Endothelial cell (in vitro differentiated cells): ENCODE measurements at regions not wholly inside any gene's neighbourhood (a gene's known extent, or its start where the extent isn't known, plus 50 kb on each side); places are given as distances from the start of the nearest gene placed in this dataset.

Experiments
- DNase-seq: peaks from one replicate; pipeline ENCODE4 v3.0.0; 2021; ENCODE audit warnings: low spot score
- H3K27ac Mint-ChIP-seq: one replicate; pipeline ENCODE4 v1.8.0; 2021; ENCODE audit warnings: mixed read lengths, inconsistent platforms; ENCODE audit not compliant: unreplicated experiment
- H3K27me3 Mint-ChIP-seq: one replicate; pipeline ENCODE4 v1.8.0; 2021; ENCODE audit warnings: mild to moderate bottlenecking, moderate library complexity, mixed read lengths, inconsistent platforms; ENCODE audit not compliant: unreplicated experiment
- H3K36me3 Mint-ChIP-seq: one replicate; pipeline ENCODE4 v1.8.0; 2021; ENCODE audit warnings: mild to moderate bottlenecking, low read depth, mixed read lengths, inconsistent platforms; ENCODE audit not compliant: unreplicated experiment
- H3K4me1 Mint-ChIP-seq: one replicate; pipeline ENCODE4 v1.8.0; 2021; ENCODE audit warnings: mild to moderate bottlenecking, mixed read lengths, inconsistent platforms; ENCODE audit not compliant: unreplicated experiment
- H3K4me3 Mint-ChIP-seq: one replicate; pipeline ENCODE4 v1.8.0; 2021; ENCODE audit warnings: mild to moderate bottlenecking, mixed read lengths, inconsistent platforms; ENCODE audit not compliant: unreplicated experiment
- H3K9me3 Mint-ChIP-seq: one replicate; pipeline ENCODE4 v1.8.0; 2021; ENCODE audit warnings: mixed read lengths, inconsistent platforms; ENCODE audit not compliant: unreplicated experiment
- TF ChIP-seq, protein P1 (sequence below): fragments of 200-600 bp; sonication (generic); IDR thresholded peaks from one replicate; pipeline ENCODE4 v1.5.0; 2021; ENCODE audit warnings: antibody characterized with exemption; ENCODE audit not compliant: unreplicated experiment

DNA sequence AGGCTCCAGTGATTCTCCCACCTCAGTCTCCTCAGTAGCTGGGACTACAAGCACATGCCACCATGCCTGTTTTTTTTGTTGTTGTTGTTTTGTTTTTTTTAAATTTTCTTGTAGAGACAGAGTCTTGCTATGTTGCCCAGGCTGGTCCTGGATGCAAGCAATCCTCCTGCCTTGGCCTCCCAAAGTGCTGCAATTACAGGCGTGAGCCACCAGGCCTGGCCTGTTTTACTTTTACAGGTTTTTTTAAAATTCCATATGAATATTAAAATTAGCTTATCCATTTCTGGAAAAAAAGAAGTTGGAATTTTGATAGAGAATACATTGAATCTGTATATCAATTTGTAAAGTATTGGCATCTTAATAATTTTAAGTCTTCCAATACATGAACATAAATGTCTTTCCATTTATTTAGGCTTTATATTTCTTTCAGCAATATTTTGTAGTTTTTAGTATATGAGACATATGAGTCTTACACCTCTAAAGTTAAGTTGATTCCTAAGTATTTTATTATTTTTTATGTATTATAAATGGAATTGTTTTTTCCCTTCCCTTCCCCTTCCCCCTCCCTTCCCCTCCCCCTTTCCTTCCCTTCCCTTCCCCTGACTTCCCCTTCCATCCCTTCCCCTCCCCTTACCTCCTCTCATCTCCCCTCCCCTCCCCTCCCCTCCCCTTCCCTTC lies 323.5 kb upstream of the SALL1 start:
- no peaks in the 10 kb centered on the region for H3K27me3 Mint-ChIP-seq
- TF ChIP-seq, protein P1, sequence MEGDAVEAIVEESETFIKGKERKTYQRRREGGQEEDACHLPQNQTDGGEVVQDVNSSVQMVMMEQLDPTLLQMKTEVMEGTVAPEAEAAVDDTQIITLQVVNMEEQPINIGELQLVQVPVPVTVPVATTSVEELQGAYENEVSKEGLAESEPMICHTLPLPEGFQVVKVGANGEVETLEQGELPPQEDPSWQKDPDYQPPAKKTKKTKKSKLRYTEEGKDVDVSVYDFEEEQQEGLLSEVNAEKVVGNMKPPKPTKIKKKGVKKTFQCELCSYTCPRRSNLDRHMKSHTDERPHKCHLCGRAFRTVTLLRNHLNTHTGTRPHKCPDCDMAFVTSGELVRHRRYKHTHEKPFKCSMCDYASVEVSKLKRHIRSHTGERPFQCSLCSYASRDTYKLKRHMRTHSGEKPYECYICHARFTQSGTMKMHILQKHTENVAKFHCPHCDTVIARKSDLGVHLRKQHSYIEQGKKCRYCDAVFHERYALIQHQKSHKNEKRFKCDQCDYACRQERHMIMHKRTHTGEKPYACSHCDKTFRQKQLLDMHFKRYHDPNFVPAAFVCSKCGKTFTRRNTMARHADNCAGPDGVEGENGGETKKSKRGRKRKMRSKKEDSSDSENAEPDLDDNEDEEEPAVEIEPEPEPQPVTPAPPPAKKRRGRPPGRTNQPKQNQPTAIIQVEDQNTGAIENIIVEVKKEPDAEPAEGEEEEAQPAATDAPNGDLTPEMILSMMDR = no peak
- H3K4me1 Mint-ChIP-seq = no peaks in the 10 kb centered on the region
- no peaks in the 10 kb centered on the region for H3K36me3 Mint-ChIP-seq
- no peak overlapping the region for H3K4me3 Mint-ChIP-seq
- H3K9me3 Mint-ChIP-seq = no peaks in the 10 kb centered on the region
- no peak overlapping the region for H3K27ac Mint-ChIP-seq
- DNase-seq = no peak

DNA sequence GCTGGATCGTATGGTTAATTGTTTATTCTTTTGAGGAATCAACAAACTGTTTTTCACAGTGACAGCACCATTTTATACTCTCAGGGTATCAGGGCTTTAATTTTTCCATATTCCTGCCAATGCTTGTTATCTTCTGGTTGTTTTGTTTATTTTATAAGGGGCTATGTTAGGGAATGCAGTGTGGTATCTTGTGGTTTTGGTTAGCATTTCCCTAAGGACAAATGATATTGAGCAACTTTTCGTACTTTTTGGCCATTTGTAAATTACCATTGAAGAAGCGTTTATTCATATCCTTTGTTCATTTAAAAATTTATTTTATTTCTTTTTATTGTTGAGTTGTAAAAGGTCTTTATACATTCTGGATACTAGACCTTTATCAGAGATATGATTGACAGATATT lies 322.0 kb upstream of the SALL1 start:
- Mint-ChIP-seq H3K4me3 (no peak overlapping the region), H3K4me1 (no peaks in the 10 kb centered on the region), H3K27ac (no peak overlapping the region), H3K36me3 (no peaks in the 10 kb centered on the region), H3K9me3 (no peaks in the 10 kb centered on the region), H3K27me3 (no peaks in the 10 kb centered on the region)
- TF ChIP-seq, protein P1 = no peak
- no peak for DNase-seq

DNA sequence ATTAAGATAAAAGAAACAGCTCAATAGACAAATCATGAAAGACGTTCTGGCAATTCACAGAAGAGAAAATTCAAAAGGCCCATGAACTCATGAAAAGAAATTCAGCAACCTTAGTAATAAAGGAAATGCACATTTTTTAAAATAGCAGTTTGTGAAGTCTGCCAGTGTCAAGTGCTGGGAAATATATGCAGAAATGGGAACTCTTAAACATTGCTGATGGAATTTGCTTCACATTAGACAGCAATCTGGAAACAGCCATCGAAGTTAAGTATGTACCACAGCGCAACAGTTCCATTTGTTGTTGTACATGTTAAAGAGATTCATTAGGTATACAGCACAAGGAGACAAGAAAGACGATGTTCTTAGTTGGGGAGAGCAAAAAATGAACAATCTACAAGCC lies 319.4 kb upstream of the SALL1 start:
- no peak overlapping the region for H3K4me3 Mint-ChIP-seq
- H3K27ac Mint-ChIP-seq = no peak overlapping the region
- no peaks in the 10 kb centered on the region for H3K4me1 Mint-ChIP-seq
- no peak for DNase-seq
- TF ChIP-seq, protein P1 = no peak
- H3K27me3 Mint-ChIP-seq = no peaks in the 10 kb centered on the region
- no peaks in the 10 kb centered on the region for H3K36me3 Mint-ChIP-seq
- H3K9me3 Mint-ChIP-seq = no peaks in the 10 kb centered on the region

DNA sequence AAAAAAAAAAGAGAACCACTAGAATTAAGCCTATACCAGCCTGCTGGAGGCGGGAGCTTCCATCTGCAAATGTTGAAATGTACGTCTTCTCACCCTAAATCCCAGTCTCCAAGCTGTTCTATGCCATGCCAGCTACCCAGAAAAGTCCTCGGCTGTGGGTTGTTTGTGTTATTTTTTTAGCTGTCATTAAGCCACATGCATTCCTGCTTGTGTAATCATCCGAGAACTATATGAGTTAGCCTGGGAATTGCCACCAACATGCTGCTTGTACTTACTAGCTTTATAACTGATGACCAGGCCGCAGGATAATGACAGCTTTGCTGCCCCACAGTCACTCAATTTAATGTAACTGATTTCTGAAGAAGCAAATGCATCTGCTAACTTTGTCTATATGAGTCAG lies 313.9 kb upstream of the SALL1 start:
- Mint-ChIP-seq H3K27me3 (no peaks in the 10 kb centered on the region), H3K4me3 (no peak overlapping the region), H3K4me1 (peaks cover 11% of the 10 kb centered on the region), H3K36me3 (no peaks in the 10 kb centered on the region), H3K9me3 (no peaks in the 10 kb centered on the region), H3K27ac (no peak overlapping the region)
- TF ChIP-seq, protein P1 = no peak
- no peak for DNase-seq

DNA sequence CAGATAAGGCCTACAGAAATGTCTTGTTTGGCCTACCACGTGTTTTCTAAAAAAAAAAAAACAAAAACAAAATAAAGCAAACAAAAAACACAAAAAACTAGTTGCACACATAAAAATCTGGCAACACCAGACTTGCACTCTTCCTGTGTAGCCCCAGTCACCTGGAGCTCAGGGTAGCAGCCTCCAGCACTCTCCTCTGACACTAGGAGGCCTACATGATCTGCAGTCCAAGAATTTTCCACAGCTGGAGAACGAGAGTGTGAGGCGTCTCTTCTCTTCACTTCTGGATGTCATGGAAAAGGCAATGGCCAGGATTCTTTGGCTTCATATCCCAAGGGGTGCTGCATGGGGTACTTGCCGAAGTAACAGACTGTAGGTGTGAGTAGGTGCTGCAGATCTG lies 310.2 kb upstream of the SALL1 start:
- H3K4me1 Mint-ChIP-seq = peaks cover 11% of the 10 kb centered on the region
- DNase-seq = no peak
- H3K36me3 Mint-ChIP-seq = no peaks in the 10 kb centered on the region
- TF ChIP-seq, protein P1 = no peak
- no peak overlapping the region for H3K27ac Mint-ChIP-seq
- H3K27me3 Mint-ChIP-seq = no peaks in the 10 kb centered on the region
- H3K9me3 Mint-ChIP-seq = no peaks in the 10 kb centered on the region
- no peak overlapping the region for H3K4me3 Mint-ChIP-seq
